GM12878 (cell line): ENCODE measurements at regions not wholly inside any gene's neighbourhood (a gene's known extent, or its start where the extent isn't known, plus 50 kb on each side); places are given as distances from the start of the nearest gene placed in this dataset.

Experiments
- ATAC-seq: fragments of 200-7000 bp; cut with Tn5 transposase; 3 replicates; pipeline ENCODE4 v1.9.1; 2020; ENCODE audit warnings: mild to moderate bottlenecking, moderate library complexity
- BruUV-seq: library from RNA; stranded (reverse); fragments of 400-500 nt; replicated peaks from 2 replicates; lab custom pipeline; 2021; lab: Mats Ljungman, UMichigan
- CTCF ChIA-PET: fragments of 300-600 bp; sonication (Branson Sonifier 250); formaldehyde crosslinking; extraction: SDS; loops from one replicate; lab custom pipeline; 2021; ENCODE audit warnings: inconsistent platforms; lab: Yijun Ruan, JAX
- POLR2A ChIA-PET: fragments of 350-600 bp; formaldehyde crosslinking; extraction: SDS; loops from one replicate; lab custom pipeline; 2021; ENCODE audit warnings: inconsistent platforms; lab: Charles Lee
- RAD21 ChIA-PET: fragments of 300-600 bp; sonication (Branson Sonifier 250); formaldehyde crosslinking; loops from one replicate; lab custom pipeline; 2023; ENCODE audit warnings: antibody characterized with exemption; ENCODE audit not compliant: unreplicated experiment; lab: Charles Lee
- SMC1A ChIA-PET: fragments of 300-600 bp; sonication (Branson Sonifier 250); formaldehyde crosslinking; loops from one replicate; lab custom pipeline; 2023; ENCODE audit not compliant: unreplicated experiment, uncharacterized antibody; lab: Charles Lee
- DNase-seq: peaks from one replicate; pipeline ENCODE4 v3.0.0-alpha.2; 2011; ENCODE audit warnings: low read depth, low spot score
- FAIRE-seq: peaks from 3 replicates; lab custom pipeline; 2011; peaks lifted over from hg19 to GRCh38; lab: Jason Lieb, UNC
- H2AFZ ChIP-seq: 2 replicates; pipeline ENCODE4 v1.6.0; 2011; ENCODE audit warnings: low read depth, low read length, control low read depth; ENCODE audit not compliant: control insufficient read depth
- H3K27ac ChIP-seq: 2 replicates; pipeline ENCODE4 v1.5.1; 2011; ENCODE audit warnings: control low read depth; ENCODE audit not compliant: control insufficient read depth, insufficient read depth
- H3K27me3 ChIP-seq, 2 experiments: replicated peaks in 1 of 2; 2 replicates each; pipeline versions ENCODE4 v1.6.0 to v1.6.1; 2011; ENCODE audit warnings: low read length in 1 of 2; ENCODE audit not compliant: control insufficient read depth in 2 of 2, insufficient read depth in 2 of 2
- H3K36me3 ChIP-seq, 2 experiments: 2 replicates each; pipeline ENCODE4 v1.5.1; 2011; ENCODE audit warnings: low read length in 1 of 2; ENCODE audit not compliant: control insufficient read depth in 2 of 2, insufficient read depth in 2 of 2
- H3K4me1 ChIP-seq: 2 replicates; pipeline ENCODE4 v1.6.1; 2011; ENCODE audit warnings: mild to moderate bottlenecking, low read length, moderate library complexity, mixed read lengths; ENCODE audit not compliant: control insufficient read depth, insufficient read depth
- H3K4me2 ChIP-seq: 2 replicates; pipeline ENCODE4 v1.6.0; 2011; ENCODE audit warnings: control low read depth; ENCODE audit not compliant: control insufficient read depth, insufficient read depth
- H3K4me3 ChIP-seq: fragments of 200-600 bp; sonication (generic); 2 replicates; pipeline ENCODE4 v1.5.1; 2016
- H3K79me2 ChIP-seq: 2 replicates; pipeline ENCODE4 v1.6.0; 2011; ENCODE audit warnings: low read length; ENCODE audit not compliant: control insufficient read depth, insufficient read depth
- H3K9ac ChIP-seq: 2 replicates; pipeline ENCODE4 v1.8.0; 2011; ENCODE audit warnings: low read length, control low read depth, mixed read lengths; ENCODE audit not compliant: control insufficient read depth, insufficient read depth
- H3K9me3 ChIP-seq: replicated peaks from 3 replicates; pipeline ENCODE4 v1.5.1; 2011; ENCODE audit warnings: mild to moderate bottlenecking, low read length; ENCODE audit not compliant: control insufficient read depth, insufficient read depth
- H4K20me1 ChIP-seq: 2 replicates; pipeline ENCODE4 v1.6.0; 2011; ENCODE audit not compliant: control insufficient read depth, insufficient read depth
- EED ChIP-seq: sonication (generic); IDR thresholded peaks from 2 replicates; pipeline ENCODE4 v1.6.1; 2016; ENCODE audit warnings: antibody characterized with exemption, low read depth
- HDAC6 ChIP-seq: fragments of 200-600 bp; sonication (generic); IDR thresholded peaks from one replicate; pipeline ENCODE4 v1.8.0; 2017; ENCODE audit warnings: antibody characterized with exemption; ENCODE audit not compliant: unreplicated experiment
- IRF5 ChIP-seq: fragments of 450-650 bp; IDR thresholded peaks from 2 replicates; pipeline ENCODE4 v1.6.1; 2017; ENCODE audit warnings: borderline replicate concordance
- KAT2A ChIP-seq: conservative IDR thresholded peaks from 2 replicates; pipeline ENCODE4 v1.6.1; 2011; ENCODE audit warnings: low read depth, low read length; ENCODE audit not compliant: control insufficient read depth
- LARP7 ChIP-seq: fragments of 450-650 bp; IDR thresholded peaks from 2 replicates; pipeline ENCODE4 v1.6.1; 2017; ENCODE audit warnings: mild to moderate bottlenecking
- MYB ChIP-seq: fragments of 150-350 bp; IDR thresholded peaks from 2 replicates; pipeline ENCODE4 v1.6.1; 2014; ENCODE audit warnings: mild to moderate bottlenecking, low read depth, low read length, borderline replicate concordance
- NFIC ChIP-seq: IDR thresholded peaks from 2 replicates; pipeline ENCODE4 v1.6.1; 2012; ENCODE audit warnings: low read depth, mild to moderate bottlenecking, inconsistent platforms, low read length, moderate library complexity
- NR2C2 ChIP-seq: IDR thresholded peaks from 2 replicates; pipeline ENCODE4 v1.6.1; 2011; ENCODE audit warnings: borderline replicate concordance, low read depth; ENCODE audit not compliant: control insufficient read depth, insufficient read length
- NRF1 ChIP-seq: conservative IDR thresholded peaks from 2 replicates; pipeline ENCODE4 v1.6.1; 2011; ENCODE audit warnings: mild to moderate bottlenecking, low read depth, low read length, improper control_type of control experiment
- RELB ChIP-seq: fragments of 450-650 bp; IDR thresholded peaks from 2 replicates; pipeline ENCODE4 v1.6.1; 2017; ENCODE audit warnings: low read depth, mild to moderate bottlenecking, moderate library complexity
- SKIL ChIP-seq: fragments of 450-650 bp; IDR thresholded peaks from 2 replicates; pipeline ENCODE4 v1.6.1; 2017; ENCODE audit warnings: mild to moderate bottlenecking, low read depth, inconsistent platforms; ENCODE audit not compliant: poor library complexity, severe bottlenecking
- SMARCA5 ChIP-seq: fragments of 450-650 bp; IDR thresholded peaks from 2 replicates; pipeline ENCODE4 v1.6.1; 2017; ENCODE audit warnings: mild to moderate bottlenecking
- SP1 ChIP-seq: IDR thresholded peaks from one replicate; pipeline ENCODE4 v1.6.1; 2011; ENCODE audit warnings: low read depth, low read length
- TCF12 ChIP-seq: IDR thresholded peaks from 2 replicates; pipeline ENCODE4 v1.6.1; 2011; ENCODE audit warnings: low read depth, mild to moderate bottlenecking, low read length
- ZBED1 ChIP-seq: IDR thresholded peaks from 2 replicates; pipeline ENCODE4 v1.6.1; 2016; ENCODE audit warnings: borderline replicate concordance
- ZNF687 ChIP-seq: fragments of 450-650 bp; IDR thresholded peaks from 2 replicates; pipeline ENCODE4 v1.6.1; 2017; ENCODE audit warnings: mild to moderate bottlenecking, moderate library complexity
- WGBS: methylation state at CpG from one replicate; pipeline ENCODE4 v1.1.6; 2016; ENCODE audit warnings: low lambda C conversion rate; ENCODE audit not compliant: insufficient replicate concordance, insufficient coverage; ENCODE audit errors: missing lambda C conversion rate; 5-methylcytosine and 5-hydroxymethylcytosine counted together
- in situ Hi-C: fragments of 300-500 bp; cut with MboI; formaldehyde crosslinking; loops from 9 replicates; pipeline ENCODE4 v1.14.3; 2018; ENCODE audit warnings: mixed read lengths
- intact Hi-C: fragments of 100-400 bp; cut with micrococcal nuclease; formaldehyde crosslinking; loops from one replicate; pipeline ENCODE4 v1.14.2; 2022; ENCODE audit not compliant: unreplicated experiment

GRCh38 chr5:7246287-7246686 is 149.7 kb upstream of the ADCY2 start:
- ChIA-PET CTCF (interaction anchor here (0.6 kb wide), 1 partner anchor 251 kb away, joined by 3 read pairs; no protein-coding TSS in a partner anchor), POLR2A (no interaction called here), SMC1A (no interaction called here), RAD21 (no interaction called here)
- no TSS peak for BruUV-seq
- H3K9ac ChIP-seq = no peak overlapping the region
- H3K36me3 ChIP-seq = no peaks in the 10 kb centered on the region
- no peak overlapping the region for H3K4me2 ChIP-seq
- H3K4me3 ChIP-seq = no peak overlapping the region
- no peak overlapping the region for H2AFZ ChIP-seq
- no peaks in the 10 kb centered on the region for H3K9me3 ChIP-seq
- H3K79me2 ChIP-seq = no peaks in the 10 kb centered on the region
- no peaks in the 10 kb centered on the region for H3K4me1 ChIP-seq
- DNase-seq (no peak), FAIRE-seq (no peak), ATAC-seq (no peak)
- in situ Hi-C loops (no loop called here), intact Hi-C loops (no loop called here)
- WGBS = 37% methylated on average over 1 of the region's 1 CpG
- H3K27me3 ChIP-seq = no peaks in the 10 kb centered on the region; a peak in 1 of 4 replicates
- H3K27ac ChIP-seq = no peak overlapping the region
- no peaks in the 10 kb centered on the region for H4K20me1 ChIP-seq
- TF ChIP-seq ZNF687 = no peak
- no peak for TF ChIP-seq NFIC
- TF ChIP-seq MYB = no peak
- no peak for TF ChIP-seq LARP7
- no peak for TF ChIP-seq IRF5
- no peak for TF ChIP-seq ZBED1
- no peak for TF ChIP-seq RELB
- no peak for TF ChIP-seq KAT2A
- no peak for TF ChIP-seq NRF1
- no peak for TF ChIP-seq EED
- TF ChIP-seq TCF12 = no peak
- TF ChIP-seq SMARCA5 = no peak
- no peak for TF ChIP-seq SKIL
- TF ChIP-seq SP1 = no peak
- no peak for TF ChIP-seq NR2C2
- TF ChIP-seq HDAC6 = no peak
